ENCODE measurements at regions not wholly inside any gene's neighbourhood (a gene's known extent, or its start where the extent isn't known, plus 50 kb on each side); places are given as distances from the start of the nearest gene placed in this dataset.

DNA sequence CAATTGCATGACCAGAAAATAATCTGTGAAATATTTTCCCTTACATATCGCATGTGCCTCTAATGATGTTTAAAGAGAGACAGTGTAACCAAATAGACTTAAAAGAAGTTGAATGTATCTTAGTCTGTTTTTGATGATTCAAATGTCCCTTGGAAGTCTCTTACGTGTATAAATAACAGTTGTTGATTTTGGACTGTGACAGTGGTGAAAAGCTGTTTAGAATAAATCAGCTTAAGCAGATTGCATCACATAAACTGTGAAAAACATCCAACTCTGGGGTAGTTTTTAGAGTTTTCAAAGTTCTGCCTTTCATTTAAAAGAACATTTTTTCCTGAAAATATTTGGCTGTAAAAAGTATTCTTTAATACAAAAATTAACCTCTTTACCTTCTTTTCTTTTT is 301.1 kb downstream of the PRR16 start:
- no peak overlapping the region for H3K27ac ChIP-seq (ENCODE audit: low read depth, low read length)
- CTCF ChIA-PET, result no interaction called here
- no peak for DNase-seq (ENCODE audit: low read depth, low spot score)
- TF ChIP-seq ZNF274 (IDR thresholded peaks at IDR 0.05; ENCODE audit: low read depth, low read length) (no peak), POLR2A (IDR thresholded peaks at IDR 0.05; ENCODE audit: borderline replicate concordance, extremely low read depth, insufficient read depth, insufficient read length) (no peak), RAD21 (IDR thresholded peaks at IDR 0.05; ENCODE audit: low read depth) (no peak), JUND (IDR thresholded peaks at IDR 0.05) (no peak), EZH2phosphoT487 (IDR thresholded peaks at IDR 0.05; ENCODE audit: borderline replicate concordance) (no peak), POLR2AphosphoS5 (IDR thresholded peaks at IDR 0.05; ENCODE audit: low read depth, low read length) (no peak), EGR1 (IDR thresholded peaks at IDR 0.05; ENCODE audit: low read depth) (no peak), TCF7L2 (IDR thresholded peaks at IDR 0.05; ENCODE audit: borderline replicate concordance, extremely low read depth, insufficient read depth, insufficient read length) (no peak), SIN3A (IDR thresholded peaks at IDR 0.05; ENCODE audit: low read depth) (no peak)
- TF ChIP-seq, protein P1, sequence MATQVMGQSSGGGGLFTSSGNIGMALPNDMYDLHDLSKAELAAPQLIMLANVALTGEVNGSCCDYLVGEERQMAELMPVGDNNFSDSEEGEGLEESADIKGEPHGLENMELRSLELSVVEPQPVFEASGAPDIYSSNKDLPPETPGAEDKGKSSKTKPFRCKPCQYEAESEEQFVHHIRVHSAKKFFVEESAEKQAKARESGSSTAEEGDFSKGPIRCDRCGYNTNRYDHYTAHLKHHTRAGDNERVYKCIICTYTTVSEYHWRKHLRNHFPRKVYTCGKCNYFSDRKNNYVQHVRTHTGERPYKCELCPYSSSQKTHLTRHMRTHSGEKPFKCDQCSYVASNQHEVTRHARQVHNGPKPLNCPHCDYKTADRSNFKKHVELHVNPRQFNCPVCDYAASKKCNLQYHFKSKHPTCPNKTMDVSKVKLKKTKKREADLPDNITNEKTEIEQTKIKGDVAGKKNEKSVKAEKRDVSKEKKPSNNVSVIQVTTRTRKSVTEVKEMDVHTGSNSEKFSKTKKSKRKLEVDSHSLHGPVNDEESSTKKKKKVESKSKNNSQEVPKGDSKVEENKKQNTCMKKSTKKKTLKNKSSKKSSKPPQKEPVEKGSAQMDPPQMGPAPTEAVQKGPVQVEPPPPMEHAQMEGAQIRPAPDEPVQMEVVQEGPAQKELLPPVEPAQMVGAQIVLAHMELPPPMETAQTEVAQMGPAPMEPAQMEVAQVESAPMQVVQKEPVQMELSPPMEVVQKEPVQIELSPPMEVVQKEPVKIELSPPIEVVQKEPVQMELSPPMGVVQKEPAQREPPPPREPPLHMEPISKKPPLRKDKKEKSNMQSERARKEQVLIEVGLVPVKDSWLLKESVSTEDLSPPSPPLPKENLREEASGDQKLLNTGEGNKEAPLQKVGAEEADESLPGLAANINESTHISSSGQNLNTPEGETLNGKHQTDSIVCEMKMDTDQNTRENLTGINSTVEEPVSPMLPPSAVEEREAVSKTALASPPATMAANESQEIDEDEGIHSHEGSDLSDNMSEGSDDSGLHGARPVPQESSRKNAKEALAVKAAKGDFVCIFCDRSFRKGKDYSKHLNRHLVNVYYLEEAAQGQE (IDR thresholded peaks at IDR 0.05; ENCODE audit: low read depth), result no peak
- RAD21 ChIA-PET (ENCODE audit: low non-redundant PET in 1 of 2, low total read pairs in 2 of 2, uncharacterized antibody in 2 of 2, unreplicated experiment in 2 of 2), result no interaction called here
- no peak overlapping the region for H3K4me3 ChIP-seq (replicated peaks in 1 of 2; ENCODE audit: low read depth in 1 of 2, low read length in 2 of 2)
- H3K4me1 ChIP-seq (ENCODE audit: control insufficient read depth in 1 of 2, insufficient read depth in 2 of 2, low read length in 2 of 2), result no peaks in the 10 kb centered on the region
- H3K27me3 ChIP-seq (ENCODE audit: insufficient read depth, low read length), result no peaks in the 10 kb centered on the region
- POLR2A ChIA-PET, result no interaction called here
- BruUV-seq (replicated peaks), result no TSS peak
- no peak for ATAC-seq
- no peaks in the 10 kb centered on the region for H3K79me2 ChIP-seq (ENCODE audit: insufficient read depth, low read length)
- H3K4me2 ChIP-seq (ENCODE audit: low read length), result no peak overlapping the region
- no peak overlapping the region for H3K9ac ChIP-seq (ENCODE audit: low read length)
- no peaks in the 10 kb centered on the region for H3K9me2 ChIP-seq (ENCODE audit: insufficient read depth)
- no peaks in the 10 kb centered on the region for H4K20me1 ChIP-seq (ENCODE audit: insufficient read depth)
- no peak overlapping the region for H2AFZ ChIP-seq (ENCODE audit: low read depth, low read length, poor library complexity, severe bottlenecking)
- H3K9me3 ChIP-seq (ENCODE audit: control insufficient read depth in 1 of 2, insufficient read depth in 1 of 2, low read depth in 1 of 2, low read length in 2 of 2), result no peaks in the 10 kb centered on the region
- intact Hi-C loops (cut with micrococcal nuclease), result no loop called here
- H3K36me3 ChIP-seq (ENCODE audit: control insufficient read depth in 1 of 2, insufficient read depth in 2 of 2, low read length in 2 of 2), result no peaks in the 10 kb centered on the region

Measured in HCT116 (cell line).